GM12891 (cell line): ENCODE measurements at regions not wholly inside any gene's neighbourhood (a gene's known extent, or its start where the extent isn't known, plus 50 kb on each side); places are given as distances from the start of the nearest gene placed in this dataset.

Experiments
- DNase-seq: peaks from one replicate; pipeline ENCODE4 v3.0.0; 2011; ENCODE audit warnings: low spot score; ENCODE audit not compliant: insufficient read length
- FAIRE-seq: peaks from 2 replicates; lab custom pipeline; 2011; peaks lifted over from hg19 to GRCh38; lab: Jason Lieb, UNC
- PAX5 ChIP-seq: IDR thresholded peaks from 2 replicates; pipeline ENCODE4 v1.6.1; 2011; ENCODE audit warnings: low read length, moderate library complexity, mild to moderate bottlenecking; ENCODE audit not compliant: insufficient read depth, severe bottlenecking
- POLR2A ChIP-seq: IDR thresholded peaks from 2 replicates; pipeline ENCODE4 v1.6.1; 2011; ENCODE audit warnings: low read depth, low read length, control low read depth
- POLR2AphosphoS5 ChIP-seq: IDR thresholded peaks from 2 replicates; pipeline ENCODE4 v1.6.1; 2011; ENCODE audit warnings: low read depth, low read length, control low read depth
- POU2F2 ChIP-seq: IDR thresholded peaks from 2 replicates; pipeline ENCODE4 v1.6.1; 2011; ENCODE audit warnings: low read depth, mild to moderate bottlenecking, control low read depth, low read length, moderate library complexity
- SPI1 ChIP-seq: IDR thresholded peaks from 2 replicates; pipeline ENCODE4 v1.6.1; 2011; ENCODE audit warnings: low read depth, low read length, control low read depth
- TAF1 ChIP-seq: IDR thresholded peaks from 2 replicates; pipeline ENCODE4 v1.6.1; 2011; ENCODE audit warnings: low read depth, low read length, control low read depth

- FAIRE-seq (no peak), DNase-seq (no peak)
- TF ChIP-seq POU2F2 (no peak), SPI1 (no peak), POLR2A (no peak), PAX5 (no peak), TAF1 (no peak), POLR2AphosphoS5 (no peak)
Observed at GRCh38 chr4:96685691-96686090, 845.8 kb downstream of the PDHA2 start.

GRCh38 chr4:96691521-96691920 is 851.6 kb downstream of the PDHA2 start:
- TF ChIP-seq SPI1 (no peak), POU2F2 (no peak), POLR2AphosphoS5 (no peak), PAX5 (no peak), TAF1 (no peak), POLR2A (no peak)
- DNase-seq (no peak), FAIRE-seq (no peak)

- TF ChIP-seq SPI1 (no peak), POU2F2 (no peak), TAF1 (no peak), POLR2AphosphoS5 (no peak), POLR2A (no peak), PAX5 (no peak)
- FAIRE-seq (no peak), DNase-seq (no peak)
Observed at GRCh38 chr4:96698831-96699230, 858.9 kb downstream of the PDHA2 start.

GRCh38 chr4:96703265-96703664 is 863.4 kb downstream of the PDHA2 start:
- TF ChIP-seq PAX5 (no peak), POLR2A (no peak), POU2F2 (no peak), SPI1 (no peak), TAF1 (no peak), POLR2AphosphoS5 (no peak)
- FAIRE-seq: no peak
- no peak for DNase-seq

GRCh38 chr4:96708766-96709165 is 868.9 kb downstream of the PDHA2 start:
- DNase-seq: no peak
- no peak for FAIRE-seq
- no peak for TF ChIP-seq POLR2AphosphoS5
- no peak for TF ChIP-seq POU2F2
- TF ChIP-seq SPI1: no peak
- TF ChIP-seq PAX5: no peak
- TF ChIP-seq POLR2A: no peak
- TF ChIP-seq TAF1: no peak

- FAIRE-seq (no peak), DNase-seq (no peak)
- TF ChIP-seq SPI1 (no peak), POLR2AphosphoS5 (no peak), TAF1 (no peak), POU2F2 (no peak), POLR2A (no peak), PAX5 (no peak)
Observed at GRCh38 chr4:96713271-96713850, 873.5 kb downstream of the PDHA2 start.

GRCh38 chr4:96729641-96730040 is 889.7 kb downstream of the PDHA2 start:
- no peak for FAIRE-seq
- no peak for TF ChIP-seq SPI1
- no peak for TF ChIP-seq POLR2A
- TF ChIP-seq TAF1: no peak
- no peak for TF ChIP-seq POLR2AphosphoS5
- TF ChIP-seq PAX5: no peak
- no peak for DNase-seq

- no peak for DNase-seq
- TF ChIP-seq POU2F2 (no peak), TAF1 (no peak), PAX5 (no peak), SPI1 (no peak), POLR2AphosphoS5 (no peak), POLR2A (no peak)
- FAIRE-seq: no peak
Observed at GRCh38 chr4:96730432-96730831, 890.5 kb downstream of the PDHA2 start.

- no peak for TF ChIP-seq SPI1
- DNase-seq: no peak
- FAIRE-seq: no peak
Observed at GRCh38 chr4:96736352-96736889, 896.5 kb downstream of the PDHA2 start.

- DNase-seq (no peak), FAIRE-seq (no peak)
- TF ChIP-seq TAF1 (no peak), POU2F2 (no peak), POLR2AphosphoS5 (no peak), POLR2A (no peak), PAX5 (no peak), SPI1 (no peak)
Observed at GRCh38 chr4:96739101-96739500, 899.2 kb downstream of the PDHA2 start.
